Medulla oblongata (tissue), 1 donor: ENCODE measurements at regions not wholly inside any gene's neighbourhood (a gene's known extent, or its start where the extent isn't known, plus 50 kb on each side); places are given as distances from the start of the nearest gene placed in this dataset.
A peak's percentile ranks its signal among the peaks of the same experiment; 100 is the strongest.
"Not testable (repeated sequence)": the region's sequence is repeated elsewhere in the genome, so short reads cannot be mapped to it uniquely, and the experiment has no call there.

ENCODE experiments used
- DNase-seq: peaks from one replicate; pipeline ENCODE4 v3.0.0-alpha.2; 2015; ENCODE audit errors: extremely low spot score

DNA sequence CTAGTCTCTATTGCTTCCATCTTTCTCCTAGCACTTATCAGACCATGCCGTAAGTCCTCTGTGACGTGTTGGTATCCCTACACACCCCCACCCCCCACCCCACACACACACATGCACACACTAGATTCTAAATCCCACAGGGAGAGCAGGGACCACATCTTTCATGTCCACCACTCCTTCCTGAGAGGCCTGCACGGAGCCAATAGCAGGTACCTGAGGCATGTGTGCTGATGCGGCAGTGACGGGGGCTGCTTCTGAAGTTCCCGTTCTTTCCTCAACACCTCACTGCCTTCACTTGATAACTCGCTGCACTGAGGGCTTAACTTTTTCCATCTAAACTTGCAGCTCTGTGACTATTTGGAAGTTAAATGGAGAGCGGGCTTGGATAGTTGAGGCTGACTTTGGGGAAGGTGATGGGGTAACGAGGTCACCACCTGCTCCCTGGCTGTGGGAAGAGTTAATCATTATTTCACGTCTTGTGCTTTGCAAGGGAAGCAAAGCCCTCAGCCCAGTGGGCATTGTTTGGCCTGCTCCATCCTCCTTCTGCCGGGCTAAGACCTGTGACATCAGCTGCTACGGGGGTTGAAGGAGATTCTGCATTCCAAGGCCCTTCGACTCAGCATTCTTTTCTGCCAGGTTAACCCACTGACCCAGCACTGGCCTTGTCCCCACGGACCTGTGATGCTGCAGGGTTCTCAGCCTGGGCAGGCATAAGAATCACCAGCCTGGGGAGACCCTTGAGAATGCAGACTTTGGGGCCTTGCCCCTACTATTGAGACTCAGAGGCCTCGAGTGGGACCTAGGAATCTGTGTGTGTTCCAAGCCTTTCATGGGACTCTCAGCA, 187.8 kb downstream of the ANKRD60 start:
- DNase-seq = no peak

DNA sequence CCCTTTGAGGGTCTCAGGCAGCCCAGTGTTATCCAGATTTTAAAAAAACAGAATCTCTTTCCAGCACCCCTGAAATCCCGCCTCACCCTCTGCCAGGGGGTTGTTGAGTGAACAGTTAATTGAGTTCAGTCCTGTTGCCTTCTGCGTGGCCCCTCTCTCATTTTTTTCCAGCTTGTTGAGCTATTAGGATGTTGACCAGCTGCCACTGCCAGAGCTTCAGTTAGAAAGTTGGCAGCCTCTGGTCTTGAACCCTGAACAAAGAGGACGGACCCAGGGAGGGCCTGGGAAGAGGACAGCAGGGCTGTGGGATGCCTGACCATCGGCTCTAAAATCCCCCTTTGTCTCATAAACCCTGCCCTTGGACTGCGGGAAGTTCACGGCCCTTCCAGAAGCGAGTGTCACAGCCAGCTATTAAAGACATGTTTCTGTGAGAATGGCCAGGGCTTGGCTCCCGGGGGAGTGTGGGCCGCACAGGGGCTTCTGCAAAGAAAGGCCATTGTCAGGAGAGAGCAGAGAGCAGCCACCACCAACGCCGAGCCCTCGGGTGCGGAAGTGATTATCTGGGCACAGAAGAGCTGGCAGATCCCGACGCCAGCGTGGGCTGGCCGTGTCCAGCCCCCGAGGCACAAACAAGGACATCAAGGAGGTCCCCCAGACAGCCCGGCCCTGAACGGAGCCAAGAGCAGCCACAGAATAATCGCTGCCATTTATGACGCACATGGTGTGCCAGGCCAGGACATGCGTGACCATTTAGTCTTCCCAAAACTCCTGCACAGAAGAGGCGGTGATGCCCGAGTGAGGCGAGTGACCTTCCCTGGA, 189.0 kb downstream of the ANKRD60 start:
- no peak for DNase-seq

DNA sequence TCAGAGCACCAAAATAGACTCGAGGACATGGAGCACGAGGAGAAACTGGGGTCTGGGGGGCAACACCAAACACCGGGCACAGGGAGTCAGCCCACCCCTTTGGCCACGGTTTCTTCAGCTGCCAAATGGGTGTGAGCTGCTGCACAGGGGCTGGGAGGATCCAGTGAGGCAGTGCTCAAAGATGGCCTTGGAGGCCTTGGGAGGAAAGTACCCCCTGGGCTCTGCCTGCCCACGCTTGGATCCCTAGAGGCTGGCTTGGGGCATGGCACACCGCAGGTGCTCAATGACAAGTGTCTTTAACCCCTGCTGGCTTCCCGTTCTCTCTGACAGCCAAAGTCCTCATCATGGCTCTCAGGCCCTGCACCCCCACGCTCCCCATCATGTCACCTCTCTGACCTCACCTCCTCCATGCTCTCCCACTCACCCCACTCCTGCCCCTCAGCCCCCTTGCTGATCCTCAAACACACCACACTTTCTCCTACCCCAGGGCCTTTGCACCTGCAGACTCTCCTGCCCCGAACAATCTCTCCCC, 190.3 kb downstream of the ANKRD60 start:
- no peak for DNase-seq

DNA sequence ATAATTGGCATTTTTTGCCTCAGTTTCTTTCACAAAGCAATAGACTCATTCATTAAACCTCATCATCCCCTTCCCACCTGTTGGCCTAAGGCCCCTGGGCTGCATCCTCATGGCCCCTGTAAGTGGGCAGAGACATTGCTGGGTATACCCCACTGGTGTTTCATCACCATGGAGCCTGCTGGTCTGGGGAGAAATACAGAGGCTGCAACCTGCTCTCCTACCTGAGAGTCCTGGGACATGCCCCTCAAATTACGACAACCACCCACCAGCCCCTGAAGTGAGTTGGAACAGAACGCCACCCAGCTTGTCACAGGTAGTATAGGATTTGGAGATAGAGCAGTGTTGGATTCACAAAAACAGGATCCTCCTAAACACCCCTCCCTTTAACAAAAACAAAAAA, 190.8 kb downstream of the ANKRD60 start:
- no peak for DNase-seq

DNA sequence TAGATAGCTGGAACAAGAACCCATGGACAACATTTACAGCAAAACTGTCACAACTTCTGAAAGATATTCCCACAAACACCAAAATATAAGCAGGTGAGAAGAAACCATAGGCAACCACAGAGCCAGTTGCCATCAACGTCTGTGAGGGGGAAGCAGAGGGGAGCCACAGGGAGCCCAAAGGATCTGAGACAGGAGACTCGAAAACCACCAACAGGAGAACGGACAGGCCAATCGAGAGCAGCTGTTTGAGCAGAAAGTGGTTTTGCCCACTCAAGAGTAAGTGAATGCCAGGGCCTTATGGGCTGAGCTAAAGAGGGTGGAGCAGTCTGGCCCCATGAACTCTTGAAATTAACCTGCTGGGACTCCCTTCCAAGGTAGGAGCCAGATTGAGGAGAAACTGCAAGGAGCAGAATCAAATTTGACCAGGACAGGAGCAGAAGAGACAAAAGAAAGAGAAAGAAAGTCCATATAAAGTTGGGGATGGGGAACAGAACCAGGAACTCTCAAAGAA, 195.4 kb downstream of the ANKRD60 start:
- no peak for DNase-seq

DNA sequence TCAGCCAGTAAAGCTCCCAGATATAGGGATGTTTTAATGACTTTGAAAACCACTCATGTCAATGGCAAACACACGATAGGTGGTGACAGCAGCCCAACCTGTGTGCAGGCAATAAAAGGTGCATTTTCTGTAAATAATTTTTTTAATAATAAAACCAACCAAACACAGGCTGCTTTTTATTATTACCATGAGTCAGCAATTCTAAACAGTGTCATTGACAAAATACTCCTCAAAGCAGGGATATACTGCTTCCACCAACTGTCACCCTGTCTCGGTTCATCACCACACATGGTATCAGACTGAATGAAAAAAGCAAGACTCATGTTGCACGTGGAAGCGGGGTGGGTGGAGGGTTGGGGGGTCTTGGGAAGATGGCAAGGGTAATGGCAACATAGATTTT, 195.9 kb downstream of the ANKRD60 start:
- DNase-seq = no peak

DNA sequence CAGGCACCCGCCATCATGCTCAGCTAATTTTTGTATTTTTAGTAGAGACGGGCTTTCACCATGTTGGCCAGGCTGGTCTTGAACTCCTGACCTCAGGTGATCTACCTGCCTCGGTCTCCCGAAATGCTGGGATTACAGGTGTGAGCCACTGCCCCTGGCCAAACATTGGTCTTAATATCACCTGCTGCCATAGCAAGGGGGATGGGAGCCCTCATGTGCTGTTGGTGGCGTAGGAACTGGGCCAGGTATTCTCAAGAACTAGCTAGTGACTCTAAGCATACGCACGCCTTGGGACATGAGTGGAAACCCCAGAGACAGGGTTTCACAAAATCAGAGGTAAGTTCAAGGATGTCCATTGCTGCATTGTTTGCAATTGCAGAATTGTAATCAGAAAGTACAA, 197.1 kb downstream of the ANKRD60 start:
- not testable (repeated sequence) for DNase-seq

DNA sequence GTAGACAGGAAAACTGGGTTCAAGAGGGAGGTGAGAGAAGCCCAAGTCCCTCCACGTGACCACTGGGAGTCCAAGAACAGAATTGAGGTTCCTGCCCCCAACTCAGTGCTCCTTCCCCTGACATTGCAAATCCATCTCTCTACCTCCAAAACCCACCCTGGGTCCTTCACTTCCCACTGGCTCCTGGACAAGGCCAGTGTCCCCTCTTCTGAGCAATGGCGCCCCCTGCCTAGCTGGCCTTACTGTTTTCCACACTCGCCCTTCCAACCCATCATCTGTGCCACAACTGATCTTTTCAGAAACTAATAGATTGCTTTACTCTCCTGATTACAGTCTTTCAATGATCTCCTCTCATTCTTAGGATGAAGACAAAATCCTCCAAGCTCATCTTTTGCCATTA, 200.3 kb downstream of the ANKRD60 start:
- no peak for DNase-seq

DNA sequence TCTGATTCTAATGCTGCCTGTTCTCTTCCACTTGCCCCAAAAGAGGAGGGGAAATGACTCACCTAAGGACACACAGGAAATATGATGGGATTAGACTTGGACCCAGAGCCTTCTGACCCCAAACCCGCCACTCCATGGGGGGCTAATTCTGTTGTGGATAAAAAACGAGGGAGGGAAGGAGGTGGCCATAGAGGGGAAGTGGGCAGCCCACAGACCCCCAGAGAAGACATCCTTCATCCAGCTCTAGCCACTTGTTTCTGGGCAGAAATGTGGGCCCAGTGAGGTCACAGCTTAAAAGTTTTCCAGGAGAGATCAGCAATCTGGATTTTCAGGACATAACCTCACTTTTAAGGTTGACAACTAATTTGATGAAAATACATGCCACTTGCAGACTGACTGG, 202.1 kb downstream of the ANKRD60 start:
- no peak for DNase-seq

DNA sequence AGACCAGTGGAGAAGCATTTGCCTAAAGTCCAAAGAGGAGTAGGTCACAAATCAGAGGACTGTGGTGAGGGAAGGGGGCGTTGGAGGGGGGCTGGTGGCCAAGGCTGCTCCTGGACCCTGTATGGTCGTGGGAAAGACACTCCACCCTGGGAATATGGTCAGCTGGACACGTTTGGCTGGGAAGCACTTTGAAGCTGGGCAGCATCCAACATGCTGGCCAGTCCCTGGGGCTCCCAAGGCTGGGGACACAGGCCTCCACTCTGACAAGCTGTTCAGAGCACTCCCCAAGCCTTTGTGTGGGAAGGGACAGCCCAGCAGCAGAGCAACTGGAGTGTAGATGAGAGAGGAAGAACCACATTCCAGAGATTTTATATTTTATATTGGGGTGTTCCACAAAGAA, 203.2 kb downstream of the ANKRD60 start:
- DNase-seq = no peak

DNA sequence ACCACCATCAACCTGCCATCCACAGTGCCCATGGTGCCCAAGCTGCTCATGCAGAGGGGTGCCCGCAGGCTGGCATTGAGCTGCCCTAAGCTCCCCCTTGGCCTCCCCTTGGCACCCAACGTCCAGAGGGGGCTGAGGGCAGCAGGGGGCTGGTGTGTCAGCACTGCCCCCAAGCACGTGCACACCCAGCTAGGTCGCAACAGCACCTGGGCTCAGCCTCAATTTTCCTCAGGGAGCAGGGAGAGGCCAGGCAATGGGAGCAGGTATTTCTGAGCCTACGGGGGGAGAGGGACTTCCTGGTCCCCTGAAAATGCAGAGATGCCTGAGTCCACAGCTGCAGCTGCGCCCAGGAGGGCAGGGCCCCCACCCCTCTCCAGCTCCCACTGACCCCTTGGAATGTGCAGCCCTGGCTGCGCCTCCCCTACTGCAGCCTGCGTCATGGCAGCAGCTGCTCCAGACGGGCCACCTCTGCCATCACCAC, 204.2 kb downstream of the ANKRD60 start:
- no peak for DNase-seq

DNA sequence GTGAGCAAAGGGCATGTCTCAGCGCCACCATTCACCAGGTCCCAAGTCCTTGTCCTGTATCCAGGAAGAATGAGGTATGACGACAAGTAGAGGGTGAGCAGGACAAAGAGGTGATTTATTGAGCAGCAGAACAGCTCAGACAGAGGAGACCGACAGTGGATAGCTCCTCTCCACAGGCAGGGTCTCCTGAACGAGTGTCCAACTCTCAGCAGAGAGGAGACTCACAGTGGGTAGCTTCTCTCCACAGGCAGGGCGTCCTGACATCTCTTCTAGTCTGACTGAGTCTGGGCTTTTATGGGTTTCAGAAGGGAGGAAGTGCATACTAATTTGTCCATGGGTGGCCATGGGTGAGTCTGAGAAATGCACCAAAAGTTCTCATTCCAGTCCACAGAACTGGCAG, 204.7 kb downstream of the ANKRD60 start:
- no peak for DNase-seq

DNA sequence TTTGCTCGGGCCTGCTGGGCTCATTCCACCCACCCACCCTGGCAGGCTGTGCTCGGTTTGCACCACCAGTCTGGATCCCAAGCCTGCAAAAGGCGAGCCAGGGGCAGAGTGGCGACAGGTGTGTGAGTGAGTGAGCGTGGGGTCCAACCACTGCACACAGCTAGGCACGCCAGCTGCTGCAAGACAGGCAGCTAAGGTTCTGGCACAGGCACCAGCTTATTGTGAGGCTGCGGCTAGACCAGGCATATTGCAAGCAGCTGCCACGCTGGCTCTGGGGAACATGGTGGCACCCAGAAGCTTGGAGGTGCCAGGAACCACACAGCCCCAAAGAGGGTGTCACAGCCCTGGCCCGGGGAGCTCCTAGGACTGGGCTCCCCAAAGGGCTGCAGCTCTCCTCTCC, 205.1 kb downstream of the ANKRD60 start:
- no peak for DNase-seq

DNA sequence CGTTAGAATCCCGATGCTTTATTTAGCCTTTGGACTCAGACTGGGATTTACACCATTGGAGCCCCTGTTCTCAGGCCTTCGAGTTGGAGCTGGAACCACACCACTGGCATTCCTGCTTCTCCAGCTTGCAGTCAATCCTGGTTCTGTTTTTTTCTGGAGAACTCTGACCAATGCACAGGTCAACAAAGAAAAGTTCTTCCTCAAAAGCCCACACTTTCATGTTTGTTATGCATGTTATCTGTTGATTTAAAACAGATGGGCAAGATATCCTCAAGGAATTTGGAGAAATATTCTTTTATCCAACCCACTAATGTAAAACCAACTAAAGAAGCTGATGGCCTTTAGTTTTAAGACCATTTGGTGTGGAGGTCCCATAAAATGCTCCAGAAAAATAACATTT, 205.7 kb downstream of the ANKRD60 start:
- no peak for DNase-seq

DNA sequence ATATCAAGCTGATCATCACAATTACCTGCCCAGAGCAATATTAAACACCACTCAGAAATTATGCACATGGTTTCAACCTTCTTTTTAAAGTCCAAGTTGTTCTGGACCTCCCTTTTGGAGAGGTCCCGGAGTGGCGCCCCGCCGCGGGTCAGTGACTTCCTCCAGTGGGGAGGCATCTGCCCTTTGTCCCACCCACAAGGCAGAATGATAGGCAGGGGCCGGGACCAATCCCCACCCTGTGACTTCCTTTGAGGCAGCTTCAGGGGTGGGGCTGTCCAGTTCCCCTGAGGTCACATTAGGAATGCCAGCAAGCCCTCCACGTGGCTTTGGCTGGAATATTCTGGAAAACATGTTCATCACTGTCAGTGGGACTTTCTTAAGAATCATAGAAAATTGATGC, 207.0 kb downstream of the ANKRD60 start:
- DNase-seq = no peak

DNA sequence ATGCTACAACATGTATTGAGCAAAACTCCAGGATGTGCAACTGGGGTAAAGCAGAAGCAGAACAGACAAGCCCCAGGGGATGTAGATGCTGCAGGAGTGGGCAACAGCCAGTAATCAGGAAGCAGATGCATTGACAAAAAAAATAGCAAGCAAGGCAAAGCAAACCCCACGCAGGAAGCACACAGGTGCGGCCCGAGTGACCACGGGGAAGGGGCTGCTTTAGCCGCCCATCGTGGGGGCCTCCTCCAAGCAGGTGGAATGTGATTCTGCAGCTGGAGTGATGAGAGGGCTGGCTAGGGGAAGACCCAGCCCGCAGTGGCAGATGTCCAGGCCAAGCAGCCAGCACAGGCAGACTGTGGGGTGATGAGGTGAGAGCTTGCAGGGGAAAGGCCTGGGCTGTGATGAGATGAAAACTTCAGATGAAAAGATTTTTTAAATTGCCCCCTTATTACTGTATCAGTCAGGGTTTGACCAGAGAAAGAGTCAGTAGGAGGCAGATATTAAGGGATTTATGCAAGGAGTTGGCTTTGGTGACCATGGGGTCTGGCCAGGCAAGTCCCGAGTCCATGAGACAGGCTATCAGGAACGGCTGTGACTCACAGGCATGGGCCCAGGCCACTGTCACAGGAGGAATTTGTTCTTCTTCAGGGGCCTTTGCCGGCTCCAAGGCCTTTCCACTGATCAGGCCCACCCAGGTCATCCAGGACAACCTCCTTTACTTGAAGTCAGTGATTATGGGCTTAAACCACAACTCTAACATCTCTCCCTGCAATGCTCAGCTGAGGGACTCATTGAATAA, 207.6 kb downstream of the ANKRD60 start:
- DNase-seq = no peak

DNA sequence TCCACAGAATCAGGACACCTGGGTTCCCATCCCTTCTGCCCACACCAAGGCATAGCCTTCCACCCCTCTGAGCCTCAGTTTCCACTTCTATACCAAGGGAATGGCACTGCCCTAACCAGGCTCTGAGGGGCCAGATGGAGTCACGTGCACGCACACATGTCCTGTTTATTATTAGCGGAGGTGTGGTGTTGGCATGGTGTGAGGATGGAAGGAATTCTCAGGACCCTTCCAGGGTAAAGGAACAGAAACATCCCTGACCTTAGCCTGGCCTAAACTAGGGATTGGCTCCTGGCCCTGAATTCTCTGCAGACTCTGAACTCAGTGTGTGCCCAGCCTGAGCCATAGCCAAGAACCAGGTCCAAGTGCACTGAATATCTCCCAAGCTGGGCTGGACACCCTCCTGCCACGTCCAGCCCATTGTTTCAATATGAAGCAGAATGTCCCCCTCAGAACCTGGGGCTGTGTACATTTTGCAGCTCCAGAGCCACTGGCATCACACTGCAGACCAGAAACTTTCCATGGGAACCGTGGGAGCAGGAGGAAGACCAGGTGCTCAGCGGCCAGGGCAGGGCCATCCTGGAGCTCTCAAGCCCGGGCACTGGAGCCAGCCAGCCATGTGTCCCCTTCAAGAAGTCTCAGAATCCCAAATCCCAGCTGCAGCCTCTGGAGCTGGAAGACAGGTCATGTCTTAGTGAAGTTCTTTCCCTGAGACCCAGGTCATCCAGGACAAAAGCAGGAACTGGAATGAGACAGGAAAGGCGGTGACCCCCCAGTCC, 208.4 kb downstream of the ANKRD60 start:
- DNase-seq = peak; percentile 53

DNA sequence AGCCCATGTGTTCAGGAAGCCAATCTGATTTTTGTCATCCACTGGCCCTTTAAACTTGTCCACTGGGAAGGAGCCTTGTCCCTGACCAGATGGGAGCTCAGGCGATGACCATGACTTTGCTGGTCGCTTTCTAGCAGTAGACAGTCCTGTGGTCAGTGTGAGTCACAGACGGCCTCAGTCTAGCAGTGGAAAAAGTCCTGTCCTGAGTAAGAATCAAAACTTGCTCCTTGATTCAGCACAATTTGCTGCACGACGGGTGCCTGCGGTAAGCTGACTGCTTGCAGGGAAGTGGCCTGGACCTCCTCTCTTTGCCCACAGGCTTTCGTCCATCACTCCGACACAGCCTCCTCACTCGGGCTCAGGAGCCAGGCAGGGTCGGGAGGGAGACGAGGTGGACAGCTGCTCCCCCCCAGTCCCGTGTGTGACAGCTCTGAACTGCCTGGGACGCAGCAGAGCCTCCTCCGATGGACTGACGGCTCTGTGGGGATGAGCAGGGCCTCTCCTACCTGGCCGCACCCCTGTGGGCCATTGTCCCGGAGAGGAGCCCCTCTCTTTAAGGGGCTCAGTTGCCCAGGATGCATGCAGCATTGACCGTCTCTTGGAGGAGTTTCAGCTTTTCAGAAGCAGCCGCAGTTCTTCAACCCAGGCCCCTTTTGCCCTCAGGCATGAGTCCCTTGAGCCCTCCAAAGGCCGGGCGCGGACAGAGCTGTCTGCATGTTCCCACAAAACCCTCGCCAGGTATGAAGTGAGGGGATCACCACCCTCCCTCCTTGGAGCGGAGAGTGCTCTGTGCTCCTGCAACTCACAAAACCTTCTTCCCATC, 209.2 kb downstream of the ANKRD60 start:
- DNase-seq = no peak

DNA sequence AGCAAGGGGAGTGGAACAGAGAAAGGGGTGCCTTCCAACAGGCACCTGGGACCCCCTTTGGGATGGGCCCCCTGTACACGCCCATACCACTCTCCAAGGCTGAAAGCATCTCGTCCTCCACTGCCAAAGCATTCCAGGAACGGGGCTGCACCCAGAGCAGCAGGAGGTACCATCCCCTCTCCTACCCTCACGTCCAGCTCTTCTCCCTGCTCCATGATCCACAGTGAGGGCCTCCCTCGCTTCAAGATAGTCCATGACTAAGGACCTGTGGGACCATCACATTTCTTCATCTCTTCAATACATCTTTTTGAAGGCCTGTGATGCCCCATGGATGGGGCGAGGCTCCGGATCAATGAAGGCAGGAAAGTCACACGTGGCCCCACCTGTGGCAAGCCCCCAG, 209.9 kb downstream of the ANKRD60 start:
- no peak for DNase-seq

DNA sequence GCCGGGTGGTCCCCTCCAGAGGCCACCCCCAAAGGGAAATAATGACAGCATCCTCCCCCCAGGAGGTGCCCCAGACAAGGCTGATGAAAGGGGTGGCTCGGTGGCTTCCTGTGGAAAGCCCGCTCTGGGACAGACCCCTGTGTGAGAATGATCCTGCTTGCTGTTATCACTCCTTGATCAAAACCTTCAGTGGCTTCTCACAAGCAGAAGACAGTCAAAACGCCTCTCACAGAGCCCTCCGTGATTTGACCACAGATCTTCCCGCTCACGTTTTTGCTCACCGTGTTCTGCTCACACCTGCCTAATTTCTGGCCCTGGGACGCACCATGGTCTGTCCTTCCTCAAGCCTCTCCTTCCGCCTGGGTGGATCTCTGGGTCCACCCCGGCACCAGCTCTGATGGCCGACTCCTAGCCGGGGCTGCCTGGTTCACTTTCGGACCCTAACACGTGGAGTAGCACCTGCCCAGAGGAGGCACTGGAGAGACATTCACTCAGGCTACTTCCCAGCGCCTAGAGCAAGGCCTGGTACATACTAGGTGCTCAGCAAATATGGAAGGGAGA, 210.4 kb downstream of the ANKRD60 start:
- DNase-seq = no peak
